ELR (cell line): ENCODE measurements at regions not wholly inside any gene's neighbourhood (a gene's known extent, or its start where the extent isn't known, plus 50 kb on each side); places are given as distances from the start of the nearest gene placed in this dataset.

Source experiments
- DNase-seq: peaks from one replicate; pipeline ENCODE4 v3.0.0-alpha.2; 2015; ENCODE audit warnings: low read depth

GRCh38 chr5:68450245-68450852 is 234.8 kb downstream of the PIK3R1 start:
- DNase-seq, result no peak

- DNase-seq, result no peak
Observed at GRCh38 chr5:68452286-68452685, 236.7 kb downstream of the PIK3R1 start.

GRCh38 chr5:68454172-68454571 is 238.6 kb downstream of the PIK3R1 start:
- DNase-seq, result no peak

GRCh38 chr5:68454766-68455165 is 239.2 kb downstream of the PIK3R1 start:
- peak; percentile 35 for DNase-seq

- DNase-seq, result peak; percentile 66
Observed at GRCh38 chr5:68455216-68455615, 239.7 kb downstream of the PIK3R1 start.

- DNase-seq, result peak; percentile 75
Observed at GRCh38 chr5:68456756-68457217, 241.2 kb downstream of the PIK3R1 start.

GRCh38 chr5:68457285-68457684 is 241.7 kb downstream of the PIK3R1 start:
- no peak for DNase-seq

- no peak for DNase-seq
Observed at GRCh38 chr5:68458416-68459021, 243.0 kb downstream of the PIK3R1 start.

- no peak for DNase-seq
Observed at GRCh38 chr5:68459093-68459809, 243.7 kb downstream of the PIK3R1 start.

GRCh38 chr5:68459810-68460139 is 244.2 kb downstream of the PIK3R1 start:
- DNase-seq, result no peak

GRCh38 chr5:68460147-68460798 is 244.7 kb downstream of the PIK3R1 start:
- DNase-seq, result peak; percentile 81

- DNase-seq, result no peak
Observed at GRCh38 chr5:68463606-68464005, 248.1 kb downstream of the PIK3R1 start.

- peak; percentile 54 for DNase-seq
Observed at GRCh38 chr5:68464424-68464823, 248.9 kb downstream of the PIK3R1 start.

- DNase-seq, result no peak
Observed at GRCh38 chr5:68465133-68465532, 249.6 kb downstream of the PIK3R1 start.

- no peak for DNase-seq
Observed at GRCh38 chr5:68465934-68466551, 250.5 kb downstream of the PIK3R1 start.

- DNase-seq, result no peak
Observed at GRCh38 chr5:68467208-68467607, 251.7 kb downstream of the PIK3R1 start.

GRCh38 chr5:68467794-68468193 is 252.2 kb downstream of the PIK3R1 start:
- no peak for DNase-seq

- no peak for DNase-seq
Observed at GRCh38 chr5:68468322-68468721, 252.8 kb downstream of the PIK3R1 start.

GRCh38 chr5:68475476-68475983 is 260.0 kb downstream of the PIK3R1 start:
- no peak for DNase-seq

- no peak for DNase-seq
Observed at GRCh38 chr5:68476854-68477253, 261.3 kb downstream of the PIK3R1 start.

GRCh38 chr5:68478301-68479095 is 262.9 kb downstream of the PIK3R1 start:
- DNase-seq, result no peak
